HG03280 (cell line): ENCODE measurements at regions not wholly inside any gene's neighbourhood (a gene's known extent, or its start where the extent isn't known, plus 50 kb on each side); places are given as distances from the start of the nearest gene placed in this dataset.

Source experiments
- ATAC-seq: cut with Tn5 transposase; IDR thresholded peaks from one replicate; pipeline ENCODE4 v1.9.1; 2021; ENCODE audit warnings: mild to moderate bottlenecking, moderate library complexity; ENCODE audit not compliant: unreplicated experiment

DNA sequence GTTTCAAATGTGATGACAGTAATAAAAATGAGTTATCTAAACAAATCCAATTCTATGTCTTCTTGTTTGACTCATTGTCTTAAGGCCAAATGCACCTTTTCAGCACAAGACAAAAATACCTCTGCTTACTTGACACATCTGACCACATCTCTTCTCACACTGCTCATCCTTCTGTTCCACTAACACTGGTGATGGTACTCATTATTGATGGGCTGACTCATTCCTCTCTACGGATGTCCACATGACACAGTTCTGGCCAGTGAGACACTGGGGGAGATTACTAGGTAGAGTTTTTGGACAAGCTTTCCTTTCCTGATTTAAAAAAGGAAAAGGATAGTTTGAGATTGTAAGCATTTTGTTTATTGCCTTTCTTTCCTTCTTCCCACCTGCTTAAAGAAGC lies 410.6 kb upstream of the THRB start:
- no peak for ATAC-seq

DNA sequence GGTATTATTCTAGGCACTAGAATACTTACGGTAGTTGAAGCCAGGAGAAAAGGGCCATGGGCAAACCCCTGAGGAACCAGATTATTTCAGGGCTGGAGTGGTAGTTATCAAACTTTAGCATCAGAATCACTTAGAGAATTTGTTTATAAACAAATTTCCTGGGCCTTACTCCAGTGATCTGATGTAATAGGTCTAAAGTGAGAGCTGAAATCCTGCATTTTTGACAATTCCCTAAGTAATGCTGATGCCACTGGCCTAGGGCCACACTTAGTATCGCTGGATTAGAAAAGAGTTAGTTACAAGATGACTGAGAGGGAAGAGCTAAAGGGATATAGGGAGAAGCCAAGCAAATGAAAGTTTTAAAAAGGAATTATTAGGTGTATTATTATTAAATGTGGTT lies 412.5 kb upstream of the THRB start:
- ATAC-seq, result no peak

GRCh38 chr3:24911076-24911475 lies 416.4 kb upstream of the THRB start:
- ATAC-seq, result no peak

GRCh38 chr3:24915639-24916038 lies 421.0 kb upstream of the THRB start:
- ATAC-seq, result no peak

GRCh38 chr3:24917908-24918307 lies 423.3 kb upstream of the THRB start:
- ATAC-seq, result no peak

GRCh38 chr3:24923570-24923969 lies 428.9 kb upstream of the THRB start:
- ATAC-seq, result no peak

- ATAC-seq, result no peak
These were observed 434.9 kb upstream of the THRB start for GRCh38 chr3:24929521-24929920.

DNA sequence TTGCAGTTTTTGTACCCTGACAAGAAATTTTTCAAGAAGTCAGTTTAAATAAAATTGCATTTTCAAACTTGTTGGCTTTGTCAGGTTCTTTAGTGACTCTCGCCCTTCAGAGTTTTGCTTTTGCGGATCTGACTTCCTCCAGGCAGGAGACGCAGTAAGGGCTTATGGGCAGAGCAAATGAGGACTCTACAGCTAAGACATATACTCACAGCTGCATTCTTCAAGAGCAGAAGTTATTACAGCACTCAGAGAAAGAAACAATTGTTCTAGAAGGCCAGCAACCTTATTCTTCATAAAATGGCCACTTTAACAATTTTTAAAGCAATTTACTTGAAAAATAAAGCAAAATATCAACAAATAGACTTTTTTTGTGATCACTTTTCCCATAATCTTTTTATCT lies 438.8 kb upstream of the THRB start:
- ATAC-seq, result no peak

DNA sequence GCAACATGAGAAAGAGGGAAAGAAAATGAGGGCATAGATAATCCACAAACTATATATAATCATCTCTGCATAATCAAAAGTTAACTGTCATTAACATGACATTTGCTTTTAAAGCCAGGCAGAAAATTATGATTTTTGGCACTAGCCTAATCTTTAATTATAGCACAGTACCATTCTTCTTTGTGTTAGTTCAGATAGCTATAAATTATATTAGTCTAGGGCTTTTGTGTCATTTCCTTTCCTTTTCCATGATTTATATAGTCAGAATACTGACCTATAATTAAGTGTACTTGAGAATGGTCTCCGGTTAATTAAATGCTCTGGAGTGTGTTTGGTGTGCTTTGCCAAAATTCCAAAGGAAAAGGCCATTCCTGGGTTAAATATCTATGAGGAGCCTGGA lies 441.9 kb upstream of the THRB start:
- ATAC-seq, result no peak

DNA sequence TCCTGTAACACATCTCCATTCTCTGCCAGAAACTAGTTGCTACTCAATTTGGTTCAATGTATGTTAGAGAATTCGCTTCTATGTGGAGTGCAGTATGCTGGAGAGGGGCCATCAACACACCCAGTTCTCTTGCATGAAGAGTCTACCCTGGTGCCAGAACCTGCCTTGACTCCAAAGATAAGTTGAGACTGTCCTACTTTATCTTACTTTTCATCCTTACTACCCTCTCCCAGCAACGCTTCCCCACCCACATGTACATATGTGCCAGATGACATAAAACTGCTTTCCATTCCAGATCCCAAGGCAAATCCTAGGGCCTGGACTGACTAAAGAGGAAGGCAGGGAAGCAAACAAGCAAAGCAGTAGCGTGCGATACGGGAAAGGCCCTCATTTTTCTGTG lies 442.6 kb upstream of the THRB start:
- no peak for ATAC-seq

- no peak for ATAC-seq
These were observed 443.1 kb upstream of the THRB start for GRCh38 chr3:24937780-24938179.

DNA sequence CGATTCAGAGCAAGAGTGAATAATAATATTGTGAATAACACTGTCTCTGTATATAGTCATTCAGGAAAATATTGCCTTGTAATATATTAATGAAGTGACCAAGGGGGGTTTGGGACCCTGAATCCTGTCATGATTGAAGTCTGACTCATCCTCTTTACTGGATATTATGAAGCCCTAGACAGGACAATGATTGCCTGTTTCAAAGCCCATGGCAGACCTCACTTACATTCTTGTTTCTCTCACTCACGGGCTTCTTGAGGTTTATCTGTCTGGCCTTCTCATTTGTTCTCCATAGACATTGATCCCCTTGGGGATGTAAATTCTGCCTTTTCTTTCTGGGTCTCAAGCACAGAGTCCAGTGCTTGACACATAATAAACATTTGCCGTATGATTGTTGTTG lies 449.3 kb upstream of the THRB start:
- no peak for ATAC-seq

- no peak for ATAC-seq
These were observed 450.3 kb upstream of the THRB start for GRCh38 chr3:24944805-24945520.

DNA sequence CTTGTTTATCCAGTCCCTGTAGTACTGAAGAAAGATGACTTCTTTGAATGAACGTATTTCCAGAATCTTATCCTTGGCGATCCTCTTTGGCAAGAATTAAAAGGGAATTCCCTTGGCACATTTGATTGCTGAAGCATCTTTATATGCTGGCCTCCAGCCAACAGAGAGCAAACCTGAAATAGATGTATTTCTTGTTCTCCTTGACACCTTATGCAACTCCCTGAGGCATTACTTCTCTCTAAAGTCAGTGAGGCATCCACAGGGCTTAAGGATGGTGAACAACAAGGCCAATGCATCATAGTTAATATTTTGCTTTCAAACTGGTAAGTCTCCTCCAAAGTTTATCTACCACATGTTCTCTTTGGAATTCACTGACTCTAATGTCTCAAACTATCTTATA lies 450.9 kb upstream of the THRB start:
- no peak for ATAC-seq

DNA sequence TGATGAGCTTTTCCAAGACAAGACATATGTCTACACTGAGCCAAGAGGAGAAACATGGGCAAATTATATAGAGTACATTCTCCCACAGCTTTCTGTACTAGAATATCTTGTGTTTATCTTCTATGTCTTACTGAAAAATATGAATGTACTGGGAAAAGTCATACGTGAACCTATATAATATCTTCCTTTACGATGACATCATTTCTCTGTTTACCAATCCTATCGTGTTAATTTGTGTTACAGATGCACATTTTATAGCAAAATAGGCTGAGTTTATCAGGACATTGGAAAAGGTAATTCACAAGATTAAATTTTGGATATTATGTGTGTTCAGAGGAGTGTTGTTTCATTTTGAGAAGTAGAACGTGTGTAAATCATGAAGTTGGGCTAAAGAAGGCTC lies 452.5 kb upstream of the THRB start:
- no peak for ATAC-seq

- no peak for ATAC-seq
These were observed 456.5 kb upstream of the THRB start for GRCh38 chr3:24951180-24951579.

DNA sequence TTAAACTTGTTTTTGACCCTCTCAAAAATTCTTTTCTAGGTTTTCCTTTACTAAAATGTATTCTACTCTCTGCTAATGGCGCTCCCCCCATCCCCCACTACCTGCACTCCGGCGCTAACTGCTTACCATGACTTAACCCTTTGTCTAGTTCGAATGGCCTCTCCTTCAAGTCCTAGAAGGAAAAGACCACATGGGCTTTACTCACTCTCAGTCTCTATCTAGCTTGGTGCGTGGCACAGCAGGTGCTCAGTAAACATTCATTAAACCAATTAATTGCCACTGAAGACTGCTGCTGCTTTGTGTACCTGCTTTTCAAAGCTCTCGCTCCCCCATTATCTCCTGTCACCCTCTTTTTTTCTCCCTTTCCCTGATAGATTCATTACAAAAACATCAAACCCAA lies 457.7 kb upstream of the THRB start:
- no peak for ATAC-seq

GRCh38 chr3:24953060-24953771 lies 458.6 kb upstream of the THRB start:
- no peak for ATAC-seq

DNA sequence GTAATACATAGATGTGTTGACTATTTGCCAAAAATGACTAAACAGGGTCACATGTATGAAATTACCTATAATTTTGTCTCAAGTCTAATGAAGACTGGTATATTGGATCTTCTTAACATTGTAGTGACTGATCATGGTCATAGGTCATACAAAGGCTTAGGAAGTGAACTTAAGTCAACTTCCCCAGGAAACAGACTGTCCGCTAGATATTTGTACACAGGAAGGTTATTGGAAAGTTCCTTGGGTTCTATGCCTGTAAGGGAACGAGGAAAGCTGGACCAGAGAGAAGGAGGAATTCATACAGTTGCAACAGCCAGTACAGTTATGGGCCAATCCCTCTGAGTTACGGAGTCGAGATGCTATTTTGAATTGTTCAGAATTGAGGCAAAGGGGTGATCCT lies 462.0 kb upstream of the THRB start:
- ATAC-seq, result no peak

DNA sequence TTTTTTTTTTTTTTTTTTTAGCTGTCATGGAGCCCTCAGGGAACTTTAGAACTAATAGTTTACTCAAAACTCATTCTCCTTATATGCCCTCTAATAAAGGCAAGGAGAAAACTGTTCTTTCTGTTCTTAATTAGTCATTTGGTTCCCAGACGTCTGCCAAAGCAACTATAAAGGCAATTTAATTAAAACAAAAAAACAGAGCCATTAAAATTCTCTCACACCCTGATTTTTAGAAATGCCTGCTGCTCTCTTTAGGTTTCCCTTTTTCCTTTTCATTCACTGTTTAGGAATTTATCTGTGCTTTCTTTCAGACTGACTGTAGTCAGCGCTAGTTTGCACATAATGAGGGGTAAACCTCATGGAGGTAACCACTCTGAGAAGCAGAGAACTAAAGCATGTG lies 463.6 kb upstream of the THRB start:
- ATAC-seq, result no peak

GRCh38 chr3:24958910-24959447 lies 464.3 kb upstream of the THRB start:
- ATAC-seq, result no peak
